Adrenal gland (tissue), 9 donors: ENCODE measurements at regions not wholly inside any gene's neighbourhood (a gene's known extent, or its start where the extent isn't known, plus 50 kb on each side); places are given as distances from the start of the nearest gene placed in this dataset.

Experiments
- DNase-seq, 7 donors: peaks; one replicate each; pipeline ENCODE4 v3.0.0-alpha.2; 2019 to 2020
- H3K27ac ChIP-seq, 5 donors: fragments of 200-600 bp; sonication (generic) in 4 of 5; 1 replicate in 3 of 5; 2 replicates in 2 of 5; pipeline versions ENCODE4 v1.5.1 to v1.8.0; 2016 to 2020; ENCODE audit warnings: mild to moderate bottlenecking in 1 of 5
- H3K27me3 ChIP-seq: fragments of 200-600 bp; 2 replicates; pipeline ENCODE4 v1.8.0; 2021
- H3K36me3 ChIP-seq, 2 donors: fragments of 200-600 bp; replicated peaks in 1 of 2; 1 replicate in 1 of 2; 2 replicates in 1 of 2; pipeline versions ENCODE4 v1.5.1 to v1.8.0; 2018 to 2022
- H3K4me1 ChIP-seq, 2 donors: fragments of 200-600 bp; replicated peaks in 1 of 2; 1 replicate in 1 of 2; 2 replicates in 1 of 2; pipeline versions ENCODE4 v1.5.1 to v1.8.0; 2018 to 2021
- H3K4me3 ChIP-seq, 4 donors: fragments of 200-600 bp; sonication (generic) in 3 of 4; one replicate each; pipeline ENCODE4 v1.5.1; 2016 to 2018
- H3K9me3 ChIP-seq, 3 donors: fragments of 200-600 bp; sonication (generic) in 1 of 3; replicated peaks in 1 of 3; 1 replicate in 2 of 3; 2 replicates in 1 of 3; pipeline versions ENCODE4 v1.5.1 to v1.8.0; 2016 to 2021
- POLR2A ChIP-seq, 2 donors: fragments of 450-650 bp; IDR thresholded peaks; one replicate each; pipeline ENCODE4 v1.6.1; 2017; ENCODE audit warnings: antibody characterized with exemption in 2 of 2, mild to moderate bottlenecking in 2 of 2, moderate library complexity in 1 of 2
- WGBS, 4 donors: extraction: QIAGEN DNeasy Blood & Tissue Kit in 2 of 4; methylation state at CpG; one replicate each; pipeline versions ENCODE4 v1.1.5 to v1.1.7; 2013 to 2017; 5-methylcytosine and 5-hydroxymethylcytosine counted together
- intact Hi-C, 2 donors: fragments of 100-400 bp; cut with DNase I; formaldehyde crosslinking; loops; one replicate each; pipeline versions ENCODE4 v1.14.1 to v1.15.0; 2022 to 2023
- TF ChIP-seq, protein P1 (sequence below), 6 experiments: fragments of 450-650 bp in 4 of 6; fragments of 200-600 bp in 2 of 6; sonication (generic) in 1 of 6; IDR thresholded peaks; 1 replicate in 5 of 6; 2 replicates in 1 of 6; pipeline versions ENCODE4 v1.5.1 to v1.8.0; 2016 to 2021; ENCODE audit warnings: antibody characterized with exemption in 6 of 6, mild to moderate bottlenecking in 2 of 6, moderate library complexity in 1 of 6
- donor health status: healthy with polysubstance abuse.
- donor health status: Bipolar disorder and iron deficiency.
- donor health status: DM: yes; HTN: yes; CAD: no.
- donor health status: DM: no; HTN: no; CAD: no.
- donor health status: DM: no; HTN: no; CAD: no.

DNA sequence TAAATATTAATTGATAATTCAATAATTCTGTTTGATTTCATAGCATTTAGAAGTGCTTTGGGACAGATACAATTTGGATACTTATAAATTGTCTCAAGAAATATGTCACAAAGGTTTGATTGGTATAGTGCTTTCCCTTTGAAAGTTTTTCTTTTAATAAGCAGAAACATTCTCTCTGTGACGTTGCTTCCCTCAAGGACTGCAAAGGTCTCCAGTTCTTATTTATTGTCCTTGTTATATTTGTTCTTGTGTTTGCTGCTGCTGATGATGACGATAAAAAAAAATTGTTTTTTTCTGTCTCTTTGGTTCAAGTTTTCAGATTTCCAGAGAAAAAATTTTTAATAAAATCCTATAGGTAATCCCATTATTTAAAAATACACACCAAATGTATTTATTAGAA lies 176.3 kb upstream of the CLEC14A start:
- no peaks in the 10 kb centered on the region for H3K9me3 ChIP-seq
- H3K4me3 ChIP-seq, result no peak overlapping the region
- no peaks in the 10 kb centered on the region for H3K4me1 ChIP-seq
- H3K36me3 ChIP-seq, result no peaks in the 10 kb centered on the region
- no peaks in the 10 kb centered on the region for H3K27me3 ChIP-seq
- no peak overlapping the region for H3K27ac ChIP-seq
- 49 to 55% (median 52%) methylated on average over 2 of the region's 2 CpGs for WGBS, 4 donors
- intact Hi-C loops, result no loop called here
- no peak for DNase-seq
- TF ChIP-seq POLR2A (IDR thresholded peaks at IDR 0.05), result no peak
- TF ChIP-seq, protein P1, sequence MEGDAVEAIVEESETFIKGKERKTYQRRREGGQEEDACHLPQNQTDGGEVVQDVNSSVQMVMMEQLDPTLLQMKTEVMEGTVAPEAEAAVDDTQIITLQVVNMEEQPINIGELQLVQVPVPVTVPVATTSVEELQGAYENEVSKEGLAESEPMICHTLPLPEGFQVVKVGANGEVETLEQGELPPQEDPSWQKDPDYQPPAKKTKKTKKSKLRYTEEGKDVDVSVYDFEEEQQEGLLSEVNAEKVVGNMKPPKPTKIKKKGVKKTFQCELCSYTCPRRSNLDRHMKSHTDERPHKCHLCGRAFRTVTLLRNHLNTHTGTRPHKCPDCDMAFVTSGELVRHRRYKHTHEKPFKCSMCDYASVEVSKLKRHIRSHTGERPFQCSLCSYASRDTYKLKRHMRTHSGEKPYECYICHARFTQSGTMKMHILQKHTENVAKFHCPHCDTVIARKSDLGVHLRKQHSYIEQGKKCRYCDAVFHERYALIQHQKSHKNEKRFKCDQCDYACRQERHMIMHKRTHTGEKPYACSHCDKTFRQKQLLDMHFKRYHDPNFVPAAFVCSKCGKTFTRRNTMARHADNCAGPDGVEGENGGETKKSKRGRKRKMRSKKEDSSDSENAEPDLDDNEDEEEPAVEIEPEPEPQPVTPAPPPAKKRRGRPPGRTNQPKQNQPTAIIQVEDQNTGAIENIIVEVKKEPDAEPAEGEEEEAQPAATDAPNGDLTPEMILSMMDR (IDR thresholded peaks at IDR 0.05), result no peak

DNA sequence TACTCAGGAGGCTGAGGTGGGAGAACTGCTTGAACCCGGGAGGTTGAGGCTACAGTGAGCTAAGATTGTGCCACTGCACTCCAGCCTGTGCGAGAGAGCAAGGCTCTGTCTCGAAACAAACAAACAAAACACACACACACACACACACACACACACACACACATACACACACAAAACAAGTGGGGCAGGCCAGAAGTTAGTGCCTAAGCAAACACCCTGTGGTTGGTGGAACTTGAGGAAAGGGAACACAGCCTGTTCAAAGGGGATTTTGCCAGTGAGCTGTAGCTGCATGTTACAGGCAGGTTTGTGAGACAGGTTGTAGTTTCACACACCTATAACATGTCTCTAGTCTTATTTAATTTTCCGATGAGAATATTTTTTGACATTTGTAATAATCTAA lies 175.3 kb upstream of the CLEC14A start:
- 82 to 91% (median 84%) methylated on average over 4 of the region's 4 CpGs for WGBS, 4 donors
- TF ChIP-seq, protein P1 (IDR thresholded peaks at IDR 0.05), result no peak
- TF ChIP-seq POLR2A (IDR thresholded peaks at IDR 0.05), result no peak
- Histone ChIP-seq H3K9me3 (no peaks in the 10 kb centered on the region), H3K4me1 (no peaks in the 10 kb centered on the region), H3K4me3 (no peak overlapping the region), H3K27ac (no peak overlapping the region), H3K27me3 (no peaks in the 10 kb centered on the region), H3K36me3 (no peaks in the 10 kb centered on the region)
- no peak for DNase-seq
- intact Hi-C loops, result no loop called here

DNA sequence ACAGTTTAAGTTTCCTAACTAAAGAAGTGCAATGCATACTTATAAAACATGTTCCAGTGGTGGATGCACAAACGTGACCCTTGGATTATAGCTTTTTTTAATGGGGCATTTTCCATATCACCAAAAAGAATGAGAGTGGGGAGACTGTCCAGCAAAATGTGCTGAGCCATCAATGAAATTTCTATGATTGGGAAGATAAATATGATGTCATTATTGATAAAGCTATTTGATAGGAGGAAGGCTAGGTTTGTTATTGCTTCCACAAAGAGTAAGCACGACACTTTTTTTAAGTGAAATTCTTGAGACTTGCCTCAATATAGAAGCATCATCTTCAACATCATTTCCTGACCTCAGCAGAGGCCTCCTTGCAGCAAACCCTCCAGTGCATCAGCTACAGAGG lies 174.6 kb upstream of the CLEC14A start:
- Histone ChIP-seq H3K27ac (no peak overlapping the region), H3K9me3 (no peaks in the 10 kb centered on the region), H3K4me3 (no peak overlapping the region), H3K4me1 (no peaks in the 10 kb centered on the region), H3K27me3 (no peaks in the 10 kb centered on the region), H3K36me3 (no peaks in the 10 kb centered on the region)
- no peak for DNase-seq
- WGBS, 4 donors, result 67 to 79% (median 72%) methylated on average over 2 of the region's 2 CpGs
- TF ChIP-seq POLR2A (IDR thresholded peaks at IDR 0.05), result no peak
- TF ChIP-seq, protein P1 (IDR thresholded peaks at IDR 0.05), result no peak
- intact Hi-C loops, result no loop called here

DNA sequence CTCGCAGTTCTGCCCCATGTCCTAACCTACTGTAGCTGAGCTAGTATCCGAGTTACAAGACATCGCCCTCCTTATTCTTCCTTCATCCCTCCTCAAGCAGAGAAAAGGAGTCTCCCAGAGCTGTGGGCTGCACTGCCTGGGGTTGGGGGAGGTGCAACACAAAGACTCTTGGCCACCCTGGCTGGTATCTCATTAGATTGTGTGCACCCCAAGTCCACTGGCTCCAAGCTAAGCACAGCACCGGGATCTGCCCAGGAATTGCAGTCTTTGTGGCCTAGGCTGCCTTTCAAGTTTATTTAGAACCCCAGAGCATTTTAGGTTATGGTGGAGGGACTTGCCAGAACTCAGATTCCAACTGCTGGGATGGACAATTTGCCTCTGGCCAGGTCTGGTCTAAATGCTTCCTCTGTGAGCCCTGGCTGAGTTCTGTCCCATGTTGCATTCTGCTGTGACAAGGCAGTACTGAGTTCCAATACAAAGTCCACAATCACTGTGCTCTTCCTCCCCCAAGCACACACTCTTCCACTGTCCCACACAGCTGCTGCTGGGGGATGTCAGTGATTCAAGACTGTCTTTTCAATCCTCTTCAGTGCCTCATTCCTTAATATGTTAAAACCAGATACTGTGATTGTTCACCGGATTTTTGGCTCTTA lies 169.6 kb upstream of the CLEC14A start:
- DNase-seq, result no peak
- H3K4me3 ChIP-seq, result no peak overlapping the region
- no peaks in the 10 kb centered on the region for H3K36me3 ChIP-seq
- no peaks in the 10 kb centered on the region for H3K4me1 ChIP-seq
- TF ChIP-seq, protein P1 (IDR thresholded peaks at IDR 0.05), result no peak
- no peak for TF ChIP-seq POLR2A (IDR thresholded peaks at IDR 0.05)
- H3K9me3 ChIP-seq, result no peaks in the 10 kb centered on the region
- no peaks in the 10 kb centered on the region for H3K27me3 ChIP-seq
- whole genome bisulfite sequencing, 4 donors, result 78 to 87% (median 85%) methylated on average over 5 of the region's 5 CpGs
- H3K27ac ChIP-seq, result no peak overlapping the region
- intact Hi-C loops, result no loop called here
